D341Med (cell line): ENCODE measurements at regions not wholly inside any gene's neighbourhood (a gene's known extent, or its start where the extent isn't known, plus 50 kb on each side); places are given as distances from the start of the nearest gene placed in this dataset.

Experiments
- DNase-seq: peaks from one replicate; pipeline ENCODE4 v3.0.0; 2012; ENCODE audit warnings: low spot score

DNA sequence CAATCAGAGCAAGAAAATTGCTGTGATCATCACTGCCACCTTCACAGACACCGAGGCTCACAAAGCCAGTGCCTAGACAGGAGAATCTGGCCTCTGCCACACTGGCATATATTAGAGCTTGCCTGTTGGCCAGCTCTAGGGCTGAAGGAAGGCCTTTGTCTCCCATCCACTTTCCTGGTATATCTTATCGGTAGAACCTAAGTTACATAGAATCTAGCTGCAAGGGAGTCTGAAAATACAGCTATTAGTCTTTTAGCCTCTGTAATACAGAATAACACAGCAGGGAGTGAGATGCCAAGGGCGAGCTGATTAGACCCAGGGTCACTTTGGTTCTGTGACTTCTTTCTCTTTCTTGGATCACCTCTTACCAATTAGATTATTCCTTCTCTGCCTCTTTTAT, 154.9 kb upstream of the KL start:
- no peak for DNase-seq

- DNase-seq = no peak
These were observed 152.6 kb upstream of the KL start for GRCh38 chr13:32863596-32863995.

DNA sequence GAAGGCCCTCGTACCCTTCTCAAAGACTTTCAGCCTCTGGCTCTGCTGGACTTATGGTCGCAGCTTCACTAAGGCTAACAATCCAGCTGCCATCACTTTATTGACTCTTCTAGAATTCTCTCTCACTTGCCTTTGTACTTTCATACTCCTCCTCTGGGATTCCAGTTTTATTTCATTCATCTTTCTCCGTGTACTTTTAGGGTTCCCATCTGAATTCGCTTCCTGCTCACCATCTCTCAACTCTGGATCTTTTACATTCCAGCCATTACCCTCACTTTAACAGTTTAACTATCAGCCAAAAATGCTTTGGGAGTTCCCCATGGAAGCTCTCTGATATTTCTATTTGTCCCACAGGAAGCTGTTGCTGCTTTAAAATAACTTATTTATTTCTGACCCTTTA, 149.3 kb upstream of the KL start:
- DNase-seq = no peak

DNA sequence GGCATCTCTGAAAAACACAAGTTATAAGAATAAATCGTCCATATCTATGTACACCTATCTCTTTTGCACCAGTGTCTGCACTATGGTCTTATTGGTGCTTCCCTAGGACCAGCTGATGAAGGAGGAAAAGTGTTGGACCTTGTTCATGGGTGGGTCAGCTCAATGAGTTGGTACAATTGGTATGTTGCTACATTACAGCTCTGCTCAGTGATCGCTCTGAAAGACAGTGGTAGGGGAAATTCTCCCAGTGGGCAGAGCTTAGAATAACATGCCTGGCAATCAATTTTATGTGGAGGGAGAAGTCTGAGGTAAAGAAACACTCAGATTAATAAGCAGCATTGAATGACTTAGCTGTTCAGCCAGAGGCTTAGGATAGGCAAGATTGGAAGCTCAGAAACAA, 138.7 kb upstream of the KL start:
- DNase-seq = no peak

DNA sequence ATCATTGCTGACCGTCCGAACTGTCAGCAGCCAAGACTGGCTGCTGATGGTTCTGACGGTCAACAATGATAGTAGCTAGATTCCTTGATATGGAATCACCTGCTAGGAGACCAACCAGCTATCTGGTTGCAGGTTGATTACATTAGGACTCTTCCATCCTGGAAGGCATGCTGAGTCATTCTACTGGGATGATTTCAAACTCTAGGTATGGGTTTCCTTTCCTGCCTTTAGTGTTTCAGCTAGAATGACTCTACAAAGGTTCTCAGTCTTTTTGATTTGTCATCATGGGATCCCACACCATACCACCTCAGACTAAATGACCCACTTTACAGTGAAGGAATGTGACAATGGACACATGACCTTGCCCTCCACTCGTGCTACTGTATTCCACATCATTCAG, 138.1 kb upstream of the KL start:
- DNase-seq = no peak

DNA sequence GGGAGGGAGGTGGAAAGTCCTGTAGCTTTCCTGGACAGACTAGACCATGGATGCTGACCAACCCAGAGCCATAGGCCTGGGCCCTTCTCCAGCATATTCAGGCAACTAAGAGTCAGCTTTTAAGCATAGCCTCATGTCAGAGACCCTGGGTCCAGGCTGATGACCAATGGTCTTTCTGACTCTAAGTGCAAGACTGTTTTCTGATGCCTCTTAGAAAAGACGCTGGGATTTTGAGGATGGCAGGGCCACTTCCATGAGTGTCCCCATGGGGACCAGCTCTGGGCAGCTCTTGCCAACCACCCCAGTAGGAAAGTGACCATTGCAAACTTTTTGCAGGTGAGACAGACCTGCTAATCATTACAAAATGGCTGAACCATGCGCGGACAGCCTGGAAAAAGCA, 135.6 kb upstream of the KL start:
- DNase-seq = no peak

DNA sequence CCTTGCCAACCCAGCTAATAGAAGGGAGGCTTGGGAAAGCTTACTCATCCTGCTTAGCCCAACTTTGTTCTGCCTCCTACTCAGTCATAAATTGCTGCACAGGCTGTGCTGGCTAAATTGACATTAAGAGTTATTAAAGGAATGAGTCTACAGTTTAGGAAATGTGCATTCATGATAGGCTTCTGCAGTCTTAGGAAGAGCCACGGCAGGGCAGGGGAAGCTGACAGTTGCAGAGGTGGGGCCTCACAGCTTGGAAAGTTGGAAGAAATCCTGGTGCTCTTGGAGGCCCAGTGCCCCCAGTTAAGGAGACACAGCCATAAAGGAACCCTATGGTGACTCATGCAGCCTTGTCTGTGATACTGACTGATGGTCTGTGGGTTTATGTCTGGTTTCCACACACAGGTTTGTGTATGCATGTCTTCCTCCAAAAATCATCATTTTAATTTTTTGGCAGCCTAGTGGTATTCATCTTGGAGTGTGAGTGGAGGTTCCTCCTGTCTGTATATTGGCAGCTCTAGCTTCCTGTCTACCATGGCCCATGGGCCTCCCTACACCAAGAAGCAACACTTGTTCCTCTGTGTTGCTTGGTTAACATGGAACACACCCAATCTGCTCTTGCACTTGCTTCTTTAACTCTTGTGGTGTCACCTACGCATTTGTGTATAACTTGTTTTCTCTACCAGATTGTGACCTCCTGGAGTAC, 135.0 kb upstream of the KL start:
- DNase-seq = no peak

- DNase-seq = no peak
These were observed 134.5 kb upstream of the KL start for GRCh38 chr13:32881777-32882145.

- no peak for DNase-seq
These were observed 133.5 kb upstream of the KL start for GRCh38 chr13:32882691-32883090.

GRCh38 chr13:32883474-32883873, 132.7 kb upstream of the KL start:
- peak; percentile 72 for DNase-seq

GRCh38 chr13:32887617-32888016, 128.6 kb upstream of the KL start:
- DNase-seq = no peak

DNA sequence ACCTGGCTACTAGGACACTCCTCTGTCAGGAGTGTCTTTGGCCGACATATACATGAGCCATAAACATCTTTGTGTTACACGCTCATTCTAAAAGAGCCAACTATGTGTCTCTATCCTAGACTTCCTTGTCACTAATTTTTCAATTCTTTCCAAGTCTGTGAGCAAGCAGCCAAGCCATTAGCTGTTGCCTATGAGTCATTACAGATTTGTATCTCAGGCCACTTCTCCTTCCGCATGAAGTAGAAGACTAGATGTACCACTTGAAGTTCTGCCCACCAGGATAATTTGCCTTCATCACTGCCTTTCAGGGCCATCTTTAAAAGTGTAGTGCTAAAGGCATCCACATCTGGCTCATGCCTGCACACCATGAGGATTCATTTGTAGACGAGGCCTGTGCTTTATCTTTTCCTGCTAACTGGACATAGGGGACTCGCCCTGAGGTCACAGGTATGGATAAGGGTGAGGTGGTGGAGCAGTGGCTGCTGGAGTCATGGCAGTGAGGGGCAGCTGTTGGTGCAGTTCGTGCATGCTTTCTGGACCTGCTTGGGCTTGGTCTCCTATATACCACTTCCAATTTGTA, 126.1 kb upstream of the KL start:
- DNase-seq = no peak

DNA sequence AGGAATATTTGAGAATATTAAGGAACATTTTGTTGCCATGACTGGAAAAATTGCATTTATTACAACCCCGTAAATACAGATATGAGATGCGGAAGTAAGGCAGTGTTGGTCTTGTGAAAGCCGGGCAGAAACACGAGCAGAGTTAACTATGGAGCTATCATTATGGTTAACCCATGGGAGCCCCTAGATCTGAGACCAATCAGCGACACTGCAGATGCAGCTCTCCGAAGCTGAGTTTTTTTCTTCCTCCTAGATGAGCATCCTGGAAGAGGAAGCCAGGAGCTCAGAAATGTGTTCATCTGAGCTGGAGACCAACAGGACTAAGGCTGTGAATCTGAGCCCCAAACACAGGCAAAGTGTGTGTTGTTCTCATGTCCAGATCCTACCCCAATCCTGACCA, 123.0 kb upstream of the KL start:
- DNase-seq = no peak

- no peak for DNase-seq
These were observed 121.6 kb upstream of the KL start for GRCh38 chr13:32894589-32895001.

DNA sequence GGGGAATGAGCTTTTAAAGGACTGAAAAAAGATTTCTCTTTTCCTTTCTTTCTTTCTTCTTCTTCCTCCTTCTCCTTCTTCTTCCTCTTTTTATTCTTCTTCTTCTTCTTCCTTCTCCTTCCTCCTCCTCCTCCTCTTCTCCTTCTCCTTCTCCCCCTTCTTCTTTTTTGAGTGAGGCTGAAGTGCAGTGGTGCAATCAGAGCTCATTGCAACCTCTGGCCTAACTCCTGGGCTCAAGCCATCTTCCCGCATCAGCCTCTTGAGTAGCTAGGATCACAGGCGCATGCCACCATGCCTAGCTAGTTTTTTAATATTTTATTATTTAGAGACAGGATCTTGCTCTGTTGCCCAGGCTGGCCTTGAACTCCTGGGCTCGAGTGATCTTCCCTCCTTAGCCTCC, 120.9 kb upstream of the KL start:
- no peak for DNase-seq

DNA sequence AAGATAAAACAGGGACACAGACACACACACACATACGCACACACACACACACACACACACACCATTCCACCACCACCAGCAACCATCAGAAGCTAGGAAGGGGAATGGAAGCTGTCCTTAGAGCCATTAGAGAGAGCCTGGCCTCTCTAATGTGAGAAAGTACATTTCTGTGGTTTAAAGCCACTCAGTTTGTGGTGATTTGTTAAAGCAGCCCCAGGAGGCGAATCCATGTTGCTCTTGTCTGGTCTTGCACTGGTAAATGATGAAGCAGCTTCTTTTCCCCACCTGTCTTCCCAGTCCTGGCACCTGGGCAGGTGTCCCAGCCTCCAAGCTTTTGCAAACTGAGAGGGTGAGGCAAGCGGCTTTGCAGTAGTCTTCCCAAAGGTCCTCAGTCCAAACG, 118.9 kb upstream of the KL start:
- no peak for DNase-seq

DNA sequence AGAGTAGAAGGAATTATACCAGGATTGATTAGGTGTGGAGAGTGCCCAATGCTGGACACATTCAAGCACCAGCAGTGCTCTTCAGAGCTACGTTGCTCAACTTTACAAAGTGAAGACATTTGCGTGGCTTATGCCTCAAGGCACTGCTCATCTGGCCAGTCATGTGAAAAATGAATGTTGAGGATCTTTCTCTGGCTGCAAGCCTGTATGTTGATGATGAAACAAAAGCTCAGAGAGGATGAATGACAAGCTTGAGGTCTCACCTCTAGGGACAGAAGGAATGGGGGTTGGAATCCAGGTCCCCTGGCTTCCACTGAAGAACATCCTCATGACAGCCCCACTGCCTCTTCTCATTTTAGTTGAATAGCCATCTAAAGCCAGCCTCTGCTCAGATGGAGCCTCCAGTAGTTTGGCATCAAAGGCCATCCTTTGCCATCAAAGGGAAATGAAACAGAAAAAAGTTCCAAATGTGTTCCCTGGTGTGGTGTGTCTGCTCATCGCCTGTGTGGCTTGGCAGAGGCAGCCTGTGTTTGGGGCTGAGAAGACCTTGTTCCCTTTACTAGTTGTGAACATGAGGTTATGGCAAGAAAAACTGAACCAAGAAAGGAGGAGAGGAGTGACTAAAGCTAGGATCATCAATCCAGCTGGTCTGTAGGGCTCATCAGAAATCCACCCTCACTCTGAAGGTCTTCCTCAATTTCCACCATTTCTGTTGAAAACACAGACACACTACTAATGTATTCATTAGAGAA, 114.0 kb upstream of the KL start:
- DNase-seq = no peak

DNA sequence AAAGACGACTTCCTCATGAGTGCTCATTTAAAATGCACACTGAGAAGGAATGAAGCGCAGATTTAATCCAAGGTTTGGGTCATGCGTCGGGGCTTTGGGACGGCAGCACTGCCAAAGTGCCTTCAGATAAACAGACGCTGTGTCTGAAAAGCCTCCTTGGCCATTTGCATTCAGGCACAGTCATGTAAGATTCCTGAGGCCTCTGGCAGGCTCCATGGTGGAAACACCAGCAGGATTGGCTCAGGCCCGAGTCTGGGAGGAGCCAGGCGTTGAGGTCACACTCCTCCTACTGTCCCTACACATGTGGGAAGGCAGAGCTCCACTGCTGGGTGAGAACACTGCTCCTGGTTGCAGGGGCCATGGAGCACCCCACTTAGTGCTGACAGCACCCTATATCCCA, 113.3 kb upstream of the KL start:
- no peak for DNase-seq

- DNase-seq = no peak
These were observed 112.5 kb upstream of the KL start for GRCh38 chr13:32903720-32904119.

DNA sequence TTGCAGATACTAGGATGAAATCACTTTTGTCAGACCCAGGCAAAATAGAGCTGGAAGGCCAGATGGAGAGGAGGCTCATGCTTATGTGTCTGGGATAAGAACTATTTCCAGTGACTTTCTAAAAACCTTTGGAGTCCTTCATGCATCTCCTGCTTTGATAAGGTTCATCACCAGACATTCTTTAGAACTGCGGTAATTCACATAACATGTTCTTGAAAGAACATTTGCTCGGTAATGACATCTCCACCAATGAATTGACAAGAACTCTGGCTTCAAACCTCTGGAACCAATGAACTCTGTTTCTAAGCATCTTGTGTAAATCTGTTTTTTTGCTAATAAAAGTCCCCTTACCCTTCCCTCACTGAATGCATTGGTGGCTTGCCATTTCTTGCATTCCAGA, 112.0 kb upstream of the KL start:
- no peak for DNase-seq

GRCh38 chr13:32905063-32905863, 111.0 kb upstream of the KL start:
- DNase-seq = no peak

GRCh38 chr13:32905864-32906180, 110.4 kb upstream of the KL start:
- no peak for DNase-seq

DNA sequence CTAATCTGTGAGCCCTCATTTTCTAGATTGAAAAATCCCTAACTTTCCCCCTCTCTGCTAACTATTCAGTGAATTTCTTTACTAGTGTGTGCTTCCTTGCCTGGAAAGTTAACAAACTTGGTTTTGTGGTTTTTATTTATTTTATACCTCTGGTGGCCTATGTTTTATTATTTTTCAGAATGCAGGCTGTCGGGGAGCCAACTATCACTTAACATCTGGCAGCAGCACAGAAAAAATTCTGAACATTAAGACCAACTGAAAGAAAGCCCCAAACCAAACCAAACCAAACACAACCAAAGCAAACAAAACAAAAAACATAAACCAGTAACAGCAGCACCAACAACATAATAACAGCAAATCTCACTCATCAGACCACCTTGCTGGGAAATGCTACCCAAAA, 109.0 kb upstream of the KL start:
- DNase-seq = no peak
